H1 (cell line): ENCODE measurements at regions not wholly inside any gene's neighbourhood (a gene's known extent, or its start where the extent isn't known, plus 50 kb on each side); places are given as distances from the start of the nearest gene placed in this dataset.

Source experiments
- ATF3 ChIP-seq: IDR thresholded peaks from 2 replicates; pipeline ENCODE4 v1.6.1; 2011; ENCODE audit warnings: low read depth, mild to moderate bottlenecking, low read length; ENCODE audit not compliant: insufficient read depth
- BACH1 ChIP-seq: IDR thresholded peaks from 2 replicates; pipeline ENCODE4 v1.6.1; 2012; ENCODE audit warnings: low read length, improper control_type of control experiment
- CBX5 ChIP-seq: fragments of 300-800, 300-1000 bp; sonication (generic); IDR thresholded peaks from 2 replicates; pipeline ENCODE4 v1.7.1; 2016; ENCODE audit warnings: antibody characterized with exemption, low read length, low read depth
- CHD7 ChIP-seq: fragments of 300-600 bp; sonication (generic); IDR thresholded peaks from 2 replicates; pipeline ENCODE4 v1.7.1; 2012; ENCODE audit warnings: low read length, moderate library complexity, mild to moderate bottlenecking, inconsistent platforms; ENCODE audit not compliant: insufficient replicate concordance
- CREB1 ChIP-seq: IDR thresholded peaks from 2 replicates; pipeline ENCODE4 v1.6.1; 2012; ENCODE audit warnings: inconsistent platforms
- KDM5A ChIP-seq: fragments of 200-600 bp; IDR thresholded peaks from 2 replicates; pipeline ENCODE4 v1.7.1; 2012; ENCODE audit warnings: mild to moderate bottlenecking, low read length, inconsistent platforms, mixed read lengths
- PHF8 ChIP-seq: fragments of 200-600 bp; sonication (generic); conservative IDR thresholded peaks from 2 replicates; pipeline ENCODE4 v1.7.1; 2012; ENCODE audit warnings: low read depth, mild to moderate bottlenecking, inconsistent platforms, low read length, moderate library complexity
- POLR2A ChIP-seq, 2 experiments: IDR thresholded peaks; 1 replicate in 1 of 2; 2 replicates in 1 of 2; pipeline ENCODE4 v1.6.1; 2011; ENCODE audit warnings: low read depth in 2 of 2, low read length in 2 of 2, mild to moderate bottlenecking in 2 of 2; ENCODE audit errors: control extremely low read depth in 1 of 2
- POU5F1 ChIP-seq: IDR thresholded peaks from 2 replicates; pipeline ENCODE4 v1.6.1; 2011; ENCODE audit warnings: low read depth, mild to moderate bottlenecking, low read length, moderate library complexity
- SIN3A ChIP-seq, 2 experiments: IDR thresholded peaks in 1 of 2; conservative IDR thresholded peaks in 1 of 2; 2 replicates each; pipeline ENCODE4 v1.6.1; 2011 to 2012; ENCODE audit warnings: low read length in 2 of 2, improper control_type of control experiment in 1 of 2, low read depth in 1 of 2, mild to moderate bottlenecking in 1 of 2
- SUZ12 ChIP-seq: fragments of 200-600 bp; sonication (generic); IDR thresholded peaks from 2 replicates; pipeline ENCODE4 v1.6.1; 2012; ENCODE audit warnings: mild to moderate bottlenecking, inconsistent platforms, low read length, moderate library complexity, mixed read lengths
- TCF12 ChIP-seq: IDR thresholded peaks from 2 replicates; pipeline ENCODE4 v1.6.1; 2011; ENCODE audit warnings: low read depth, mild to moderate bottlenecking, low read length

DNA sequence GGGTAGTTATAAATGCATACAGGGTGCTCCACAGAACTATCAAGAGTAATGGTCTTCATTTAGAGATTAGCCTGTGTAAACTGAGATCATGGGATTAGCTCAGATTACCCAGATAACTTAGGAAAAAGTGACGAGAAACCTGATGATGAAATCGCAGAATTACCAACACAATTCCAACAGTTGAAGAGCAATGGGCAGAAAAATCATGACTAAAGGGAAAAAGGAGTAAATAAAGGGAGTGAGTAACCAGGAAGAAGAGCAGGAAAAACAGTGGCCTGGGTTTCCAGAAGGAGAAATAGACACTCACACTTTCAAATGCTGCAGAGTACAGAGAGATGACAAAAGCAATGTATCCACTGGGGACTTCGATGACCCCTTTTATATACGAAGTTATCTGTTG lies 817.3 kb downstream of the TRIML1 start (continued):
- no peak for TF ChIP-seq CHD7
- no peak for TF ChIP-seq SIN3A (conservative IDR thresholded peaks at IDR 0.05 in 1 of 2, IDR thresholded peaks at IDR 0.05 in 1 of 2; ENCODE audit: low read depth in 1 of 2, low read length in 2 of 2)
- TF ChIP-seq POLR2A (IDR thresholded peaks at IDR 0.05; ENCODE audit: control extremely low read depth in 1 of 2, low read depth in 2 of 2, low read length in 2 of 2): no peak
- no peak for TF ChIP-seq KDM5A
- TF ChIP-seq PHF8: no peak
- no peak for TF ChIP-seq CBX5
- TF ChIP-seq POU5F1: no peak
- TF ChIP-seq BACH1: no peak
- no peak for TF ChIP-seq ATF3
- no peak for TF ChIP-seq TCF12
- TF ChIP-seq SUZ12: no peak
- no peak for TF ChIP-seq CREB1
